ENCODE measurements at regions not wholly inside any gene's neighbourhood (a gene's known extent, or its start where the extent isn't known, plus 50 kb on each side); places are given as distances from the start of the nearest gene placed in this dataset.

GRCh38 chr2:138105358-138105757 is 141.1 kb downstream of the HNMT start:
- Histone ChIP-seq H3K4me3 (replicated peaks in 1 of 3; ENCODE audit: low read depth in 2 of 3, low read length in 3 of 3) (no peak overlapping the region), H2AFZ (ENCODE audit: insufficient read depth, low read depth, low read length, poor library complexity, severe bottlenecking) (no peak overlapping the region), H3K27me3 (ENCODE audit: control insufficient read depth in 2 of 2, insufficient read depth in 2 of 2, low read length in 2 of 2) (no peaks in the 10 kb centered on the region), H3K79me2 (ENCODE audit: insufficient read depth, low read length) (no peaks in the 10 kb centered on the region), H3K9me3 (replicated peaks in 1 of 2; ENCODE audit: control insufficient read depth in 1 of 2, insufficient read depth in 1 of 2, low read length in 2 of 2) (no peaks in the 10 kb centered on the region), H3K9ac (ENCODE audit: insufficient read depth, low read length, poor library complexity, severe bottlenecking) (no peak overlapping the region), H3K4me1 (ENCODE audit: control insufficient read depth in 1 of 2, insufficient read depth in 2 of 2, low read length in 2 of 2) (no peaks in the 10 kb centered on the region), H4K20me1 (ENCODE audit: insufficient read depth, low read length) (no peaks in the 10 kb centered on the region), H3K4me2 (replicated peaks; ENCODE audit: extremely low read depth, low read length, poor library complexity, severe bottlenecking) (no peak overlapping the region), H3K36me3 (replicated peaks in 1 of 2; ENCODE audit: control insufficient read depth in 1 of 2, insufficient read depth in 2 of 2, low read length in 2 of 2) (no peaks in the 10 kb centered on the region), H3K27ac (ENCODE audit: low read depth in 1 of 2, low read length in 2 of 2) (no peak overlapping the region)
- Mint-ChIP-seq H3K9me3 (peaks cover 0 to 5% (median 0%) of the 10 kb centered on the region in 7 donors), H3K4me1 (no peaks in the 10 kb centered on the region), H3K4me3 (no peak overlapping the region), H3K36me3 (no peaks in the 10 kb centered on the region), H3K27me3 (ENCODE audit: low read depth in 3 of 3) (peaks cover 0 to 2% (median 0%) of the 10 kb centered on the region in 3 donors), H3K27ac (no peak overlapping the region)
- WGBS (ENCODE audit: insufficient coverage), result 100% methylated on average over 1 of the region's 1 CpG
- intact Hi-C loops (cut with micrococcal nuclease), result no loop called here
- DNase-seq, result no peak
- no peak for TF ChIP-seq CTCF (IDR thresholded peaks at IDR 0.05)

- no peak overlapping the region for H3K4me3 Mint-ChIP-seq
- H3K27me3 Mint-ChIP-seq (ENCODE audit: low read depth in 3 of 3), result peaks cover 0 to 4% (median 0%) of the 10 kb centered on the region in 3 donors
Observed at GRCh38 chr2:138106606-138107005, 142.3 kb downstream of the HNMT start.

More at GRCh38 chr2:138106606-138107005, 142.3 kb downstream of the HNMT start:
- intact Hi-C loops (cut with micrococcal nuclease), result no loop called here
- WGBS (ENCODE audit: insufficient coverage), result no CpG with 5 or more reads among the region's 1 CpG
- no peak for TF ChIP-seq CTCF (IDR thresholded peaks at IDR 0.05)
- H4K20me1 ChIP-seq (ENCODE audit: insufficient read depth, low read length), result no peaks in the 10 kb centered on the region
- Mint-ChIP-seq H3K9me3 (peaks cover 0 to 5% (median 3%) of the 10 kb centered on the region in 7 donors), H3K27ac (no peak overlapping the region), H3K4me1 (no peaks in the 10 kb centered on the region), H3K36me3 (no peaks in the 10 kb centered on the region)
- H3K9ac ChIP-seq (ENCODE audit: insufficient read depth, low read length, poor library complexity, severe bottlenecking), result no peak overlapping the region
- no peak overlapping the region for H3K4me2 ChIP-seq (replicated peaks; ENCODE audit: extremely low read depth, low read length, poor library complexity, severe bottlenecking)
- no peak overlapping the region for H3K4me3 ChIP-seq (replicated peaks in 1 of 3; ENCODE audit: low read depth in 2 of 3, low read length in 3 of 3)
- H2AFZ ChIP-seq (ENCODE audit: insufficient read depth, low read depth, low read length, poor library complexity, severe bottlenecking), result no peak overlapping the region
- no peaks in the 10 kb centered on the region for H3K36me3 ChIP-seq (replicated peaks in 1 of 2; ENCODE audit: control insufficient read depth in 1 of 2, insufficient read depth in 2 of 2, low read length in 2 of 2)
- no peak overlapping the region for H3K27ac ChIP-seq (ENCODE audit: low read depth in 1 of 2, low read length in 2 of 2)
- H3K79me2 ChIP-seq (ENCODE audit: insufficient read depth, low read length), result no peaks in the 10 kb centered on the region
- no peaks in the 10 kb centered on the region for H3K27me3 ChIP-seq (ENCODE audit: control insufficient read depth in 2 of 2, insufficient read depth in 2 of 2, low read length in 2 of 2)
- DNase-seq, result no peak
- no peaks in the 10 kb centered on the region for H3K9me3 ChIP-seq (replicated peaks in 1 of 2; ENCODE audit: control insufficient read depth in 1 of 2, insufficient read depth in 1 of 2, low read length in 2 of 2)
- H3K4me1 ChIP-seq (ENCODE audit: control insufficient read depth in 1 of 2, insufficient read depth in 2 of 2, low read length in 2 of 2), result no peaks in the 10 kb centered on the region

All from CD14-positive monocyte (primary cell).